ENCODE measurements at regions not wholly inside any gene's neighbourhood (a gene's known extent, or its start where the extent isn't known, plus 50 kb on each side); places are given as distances from the start of the nearest gene placed in this dataset.

DNA sequence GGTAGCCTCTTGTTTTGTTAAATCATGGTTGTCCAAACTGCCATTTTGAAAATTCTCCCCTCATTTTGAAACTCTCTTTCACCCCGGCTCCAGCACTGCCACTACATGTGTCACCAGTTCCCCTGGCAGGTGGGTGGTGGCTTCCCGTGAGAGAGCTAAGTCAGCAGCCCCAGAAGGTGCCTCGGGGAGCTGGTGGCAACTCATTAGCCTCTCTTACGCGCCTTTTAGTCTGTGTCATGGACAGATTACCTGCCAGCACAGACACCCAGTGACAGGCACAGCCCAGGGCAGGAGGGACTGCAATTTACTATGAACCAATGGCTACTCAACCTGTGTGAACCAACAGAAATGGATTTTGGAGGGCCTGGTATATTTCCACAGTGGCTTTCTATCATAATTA lies 147.1 kb upstream of the SASH1 start:
- TF ChIP-seq, protein P1, sequence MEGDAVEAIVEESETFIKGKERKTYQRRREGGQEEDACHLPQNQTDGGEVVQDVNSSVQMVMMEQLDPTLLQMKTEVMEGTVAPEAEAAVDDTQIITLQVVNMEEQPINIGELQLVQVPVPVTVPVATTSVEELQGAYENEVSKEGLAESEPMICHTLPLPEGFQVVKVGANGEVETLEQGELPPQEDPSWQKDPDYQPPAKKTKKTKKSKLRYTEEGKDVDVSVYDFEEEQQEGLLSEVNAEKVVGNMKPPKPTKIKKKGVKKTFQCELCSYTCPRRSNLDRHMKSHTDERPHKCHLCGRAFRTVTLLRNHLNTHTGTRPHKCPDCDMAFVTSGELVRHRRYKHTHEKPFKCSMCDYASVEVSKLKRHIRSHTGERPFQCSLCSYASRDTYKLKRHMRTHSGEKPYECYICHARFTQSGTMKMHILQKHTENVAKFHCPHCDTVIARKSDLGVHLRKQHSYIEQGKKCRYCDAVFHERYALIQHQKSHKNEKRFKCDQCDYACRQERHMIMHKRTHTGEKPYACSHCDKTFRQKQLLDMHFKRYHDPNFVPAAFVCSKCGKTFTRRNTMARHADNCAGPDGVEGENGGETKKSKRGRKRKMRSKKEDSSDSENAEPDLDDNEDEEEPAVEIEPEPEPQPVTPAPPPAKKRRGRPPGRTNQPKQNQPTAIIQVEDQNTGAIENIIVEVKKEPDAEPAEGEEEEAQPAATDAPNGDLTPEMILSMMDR (IDR thresholded peaks at IDR 0.05): no peak
- no peak for TF ChIP-seq POLR2A (IDR thresholded peaks at IDR 0.05)

Measured in tibial nerve (tissue), 3 donors.